SK-N-MC (cell line): ENCODE measurements at regions not wholly inside any gene's neighbourhood (a gene's known extent, or its start where the extent isn't known, plus 50 kb on each side); places are given as distances from the start of the nearest gene placed in this dataset.
"Not testable (repeated sequence)": the region's sequence is repeated elsewhere in the genome, so short reads cannot be mapped to it uniquely, and the experiment has no call there.

ENCODE experiments used
- EZH2 ChIP-seq: fragments of 200-600 bp; sonication (generic); IDR thresholded peaks from one replicate; pipeline ENCODE4 v1.6.1; 2017; ENCODE audit warnings: antibody characterized with exemption
- FOXP2 ChIP-seq: optimal IDR thresholded peaks from 2 replicates; pipeline ENCODE3; 2011; ENCODE audit warnings: mild to moderate bottlenecking, moderate library complexity; ENCODE audit not compliant: insufficient read depth; ENCODE audit errors: extremely low read length, control extremely low read depth
- POLR2AphosphoS5 ChIP-seq: IDR thresholded peaks from 2 replicates; pipeline ENCODE4 v1.6.1; 2012; ENCODE audit warnings: mild to moderate bottlenecking, low read depth, low read length, borderline replicate concordance

- not testable (repeated sequence) for TF ChIP-seq EZH2, POLR2AphosphoS5, FOXP2
Observed at GRCh38 chr11:89648996-89649395, 61.1 kb upstream of the TRIM77 start.
